ENCODE measurements at regions not wholly inside any gene's neighbourhood (a gene's known extent, or its start where the extent isn't known, plus 50 kb on each side); places are given as distances from the start of the nearest gene placed in this dataset.

DNA sequence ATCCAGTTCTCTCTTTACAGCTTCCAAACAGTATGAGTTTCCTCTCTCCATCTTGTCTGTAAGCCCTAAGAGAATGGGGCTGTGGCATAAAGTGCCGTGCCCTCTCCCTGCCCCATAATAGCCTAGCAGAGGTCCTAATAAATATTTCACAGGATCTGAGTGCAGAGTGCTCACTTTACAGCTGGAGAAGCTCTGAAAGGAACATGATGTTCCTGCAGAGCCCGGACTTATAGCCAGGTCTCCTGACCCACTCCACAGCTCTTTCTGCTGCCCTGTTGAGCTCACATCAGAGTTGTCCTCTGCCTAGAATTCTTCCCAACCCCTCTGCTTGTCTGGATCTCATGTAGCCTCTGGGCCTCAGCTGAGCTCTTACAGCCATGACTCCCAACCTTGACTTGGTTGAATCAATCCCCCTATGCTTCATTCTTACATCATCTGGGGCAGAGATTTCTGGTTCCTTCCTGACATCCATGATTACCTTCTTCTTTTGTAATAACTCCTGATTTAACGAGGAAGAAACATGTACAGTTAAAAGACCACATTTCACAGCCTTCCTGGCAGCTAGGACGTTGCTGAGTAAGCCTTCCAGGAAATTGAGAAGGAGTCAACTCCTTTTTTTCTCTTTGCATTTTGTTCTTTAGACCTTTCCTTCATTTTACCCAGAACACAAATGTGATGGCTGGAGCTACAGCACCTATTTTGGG, 135.3 kb downstream of the RPLP1 start:
- TF ChIP-seq, protein P1, sequence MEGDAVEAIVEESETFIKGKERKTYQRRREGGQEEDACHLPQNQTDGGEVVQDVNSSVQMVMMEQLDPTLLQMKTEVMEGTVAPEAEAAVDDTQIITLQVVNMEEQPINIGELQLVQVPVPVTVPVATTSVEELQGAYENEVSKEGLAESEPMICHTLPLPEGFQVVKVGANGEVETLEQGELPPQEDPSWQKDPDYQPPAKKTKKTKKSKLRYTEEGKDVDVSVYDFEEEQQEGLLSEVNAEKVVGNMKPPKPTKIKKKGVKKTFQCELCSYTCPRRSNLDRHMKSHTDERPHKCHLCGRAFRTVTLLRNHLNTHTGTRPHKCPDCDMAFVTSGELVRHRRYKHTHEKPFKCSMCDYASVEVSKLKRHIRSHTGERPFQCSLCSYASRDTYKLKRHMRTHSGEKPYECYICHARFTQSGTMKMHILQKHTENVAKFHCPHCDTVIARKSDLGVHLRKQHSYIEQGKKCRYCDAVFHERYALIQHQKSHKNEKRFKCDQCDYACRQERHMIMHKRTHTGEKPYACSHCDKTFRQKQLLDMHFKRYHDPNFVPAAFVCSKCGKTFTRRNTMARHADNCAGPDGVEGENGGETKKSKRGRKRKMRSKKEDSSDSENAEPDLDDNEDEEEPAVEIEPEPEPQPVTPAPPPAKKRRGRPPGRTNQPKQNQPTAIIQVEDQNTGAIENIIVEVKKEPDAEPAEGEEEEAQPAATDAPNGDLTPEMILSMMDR (IDR thresholded peaks at IDR 0.05): no peak
- TF ChIP-seq ZFX (IDR thresholded peaks at IDR 0.05; ENCODE audit: borderline replicate concordance): no peak
- H3K27ac ChIP-seq: peak overlapping the region; percentile 43

DNA sequence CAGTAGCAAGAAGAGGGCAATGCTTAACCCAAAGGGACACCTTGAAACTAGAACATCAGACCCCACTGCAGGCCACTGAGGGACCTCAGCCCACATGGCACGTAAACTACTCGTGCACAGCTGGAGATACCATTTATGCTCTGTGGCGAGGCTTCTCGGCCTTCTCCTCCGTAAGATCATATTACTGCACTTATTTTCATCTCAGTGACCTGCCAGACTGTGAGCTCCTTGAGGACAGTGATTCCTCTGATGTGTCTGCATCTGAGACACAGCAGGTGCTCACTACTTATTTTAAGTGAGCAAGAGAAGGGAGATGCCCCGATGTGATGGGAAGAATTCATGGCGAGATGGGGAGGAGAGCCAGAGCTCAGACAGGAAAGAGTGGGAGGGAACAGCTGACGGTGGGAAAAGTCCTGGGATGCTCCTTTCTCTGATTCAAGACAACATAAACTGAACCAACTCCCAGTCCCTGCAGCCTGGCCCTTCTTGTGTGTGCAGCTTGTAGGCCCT, 137.6 kb downstream of the RPLP1 start:
- TF ChIP-seq, protein P1 (IDR thresholded peaks at IDR 0.05): no peak
- no peak for TF ChIP-seq ZFX (IDR thresholded peaks at IDR 0.05; ENCODE audit: borderline replicate concordance)
- H3K27ac ChIP-seq: peak overlapping the region; percentile 99; the same call in 1 of the 2 replicates

DNA sequence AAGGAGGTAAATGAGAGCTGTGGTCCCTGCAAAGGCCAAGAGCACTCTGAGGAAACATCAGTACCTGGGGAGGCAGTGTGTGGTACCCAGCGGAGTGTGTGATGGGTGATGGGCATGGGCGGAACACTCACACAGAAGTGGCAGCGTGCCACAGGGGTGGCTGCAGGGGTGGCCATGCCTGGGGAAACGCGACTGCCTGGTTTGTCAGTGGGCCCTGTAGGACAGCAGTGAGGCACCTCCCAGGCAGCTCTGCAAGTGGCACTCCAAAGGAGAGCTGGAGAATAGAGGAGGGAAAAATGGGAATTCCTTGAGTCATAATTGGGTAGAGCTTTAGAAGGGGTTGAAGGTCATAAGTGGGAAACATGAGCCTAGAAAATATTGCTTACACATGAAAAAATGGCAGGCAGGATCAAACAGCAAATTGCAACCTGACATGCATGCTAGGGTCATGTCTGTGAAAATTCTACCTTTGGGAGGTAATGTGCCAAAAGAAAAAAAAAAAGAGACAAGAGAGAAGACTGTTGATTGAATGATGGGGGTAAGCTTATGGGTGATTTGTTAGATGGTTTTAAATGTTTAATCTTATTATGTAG, 138.4 kb downstream of the RPLP1 start:
- H3K27ac ChIP-seq: peak overlapping the region; percentile 99
- TF ChIP-seq, protein P1 (IDR thresholded peaks at IDR 0.05): no peak

DNA sequence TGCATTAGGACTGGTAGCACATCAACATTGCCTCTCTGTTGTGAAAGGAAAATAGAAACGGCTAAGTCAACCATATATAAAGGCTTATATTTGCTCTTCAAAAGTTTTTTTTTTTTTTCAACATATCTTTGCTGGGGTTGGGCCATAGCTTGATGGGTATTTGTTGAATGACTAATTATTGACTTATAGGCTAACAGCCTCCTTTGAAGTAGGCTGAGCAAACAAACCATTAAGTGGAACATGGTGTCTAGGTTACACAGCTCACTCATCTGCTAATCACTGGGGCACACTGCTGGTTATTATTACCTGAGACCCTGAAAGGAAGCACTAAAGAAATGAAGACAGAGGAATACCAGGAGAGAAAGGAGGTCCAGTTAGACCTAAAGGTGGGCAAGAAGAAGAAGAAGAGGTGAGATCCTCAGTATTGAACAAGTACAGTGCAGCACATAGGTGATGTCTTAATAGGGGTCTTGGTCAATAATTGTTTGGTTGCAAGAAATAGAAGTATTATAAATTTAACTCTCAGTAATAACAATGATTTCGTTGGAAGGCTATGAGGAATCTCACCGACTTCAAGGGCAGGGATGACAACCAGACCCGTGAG, 139.4 kb downstream of the RPLP1 start:
- TF ChIP-seq, protein P1 (IDR thresholded peaks at IDR 0.05): no peak
- no peak for TF ChIP-seq ZFX (IDR thresholded peaks at IDR 0.05; ENCODE audit: borderline replicate concordance)
- peak overlapping the region; percentile 99 for H3K27ac ChIP-seq

DNA sequence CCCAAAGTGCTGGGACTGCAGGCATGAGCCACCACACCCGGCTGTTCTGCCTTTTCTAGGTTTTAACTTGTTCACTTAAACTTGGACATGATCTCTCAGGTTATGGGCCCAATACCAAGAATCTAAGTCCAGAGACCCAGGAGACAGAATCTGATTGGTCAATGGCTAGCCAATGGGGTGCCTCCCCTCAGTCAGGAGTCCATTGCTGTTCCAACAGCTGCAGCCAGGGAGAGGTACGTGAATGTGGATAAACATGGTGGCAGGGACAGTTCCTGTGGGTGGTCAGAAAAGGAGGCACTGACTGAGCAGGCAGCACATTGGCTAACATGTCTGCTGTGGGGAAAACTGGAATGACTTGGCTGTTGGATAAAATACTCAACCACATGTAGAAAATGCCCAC, 140.3 kb downstream of the RPLP1 start:
- peak overlapping the region; percentile 99 for H3K27ac ChIP-seq

DNA sequence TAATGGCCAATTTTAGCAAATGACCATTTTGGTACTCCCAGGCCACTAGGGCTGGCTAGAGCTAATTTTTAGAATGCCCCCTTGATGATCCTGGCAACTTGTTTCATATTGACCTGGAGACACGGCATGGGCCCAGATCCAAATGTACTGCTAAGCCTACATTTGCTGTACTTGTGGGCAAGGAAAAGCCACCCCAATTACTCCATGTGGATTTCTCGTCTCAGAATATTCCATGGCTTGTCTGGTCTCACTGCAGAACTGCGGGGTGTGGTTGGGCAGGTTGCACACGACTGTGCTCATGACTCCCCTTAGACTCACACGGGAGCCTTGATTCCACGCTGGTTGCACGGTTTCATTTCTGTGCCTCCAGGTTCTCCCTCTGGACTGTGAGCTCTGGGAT, 140.9 kb downstream of the RPLP1 start:
- peak overlapping the region; percentile 99 for H3K27ac ChIP-seq
- no peak for TF ChIP-seq ZFX (IDR thresholded peaks at IDR 0.05; ENCODE audit: borderline replicate concordance)
- TF ChIP-seq, protein P1 (IDR thresholded peaks at IDR 0.05): no peak

More for the DNA sequence above, 140.3 kb downstream of the RPLP1 start:
- TF ChIP-seq, protein P1 (IDR thresholded peaks at IDR 0.05): peak; percentile 31; the same call in 1 of the 2 replicates
- TF ChIP-seq ZFX (IDR thresholded peaks at IDR 0.05; ENCODE audit: borderline replicate concordance): no peak

All from 22Rv1 (cell line).